HepG2 (cell line): ENCODE measurements at regions not wholly inside any gene's neighbourhood (a gene's known extent, or its start where the extent isn't known, plus 50 kb on each side); places are given as distances from the start of the nearest gene placed in this dataset.

Experiments used
- ATAC-seq: fragments of 200-7000 bp; cut with Tn5 transposase; 3 replicates; pipeline ENCODE4 v1.9.1; 2020; ENCODE audit warnings: mild to moderate bottlenecking, moderate library complexity
- BruUV-seq: library from RNA; stranded (reverse); fragments of 400-500 nt; replicated peaks from 2 replicates; lab custom pipeline; 2021; lab: Mats Ljungman, UMichigan
- CTCF ChIA-PET: fragments of 300-600 bp; formaldehyde crosslinking; extraction: SDS; loops from one replicate; lab custom pipeline; 2021; ENCODE audit warnings: low total read pairs, inconsistent platforms, low intra/inter-chr PET ratio; lab: Yijun Ruan, JAX
- POLR2A ChIA-PET: fragments of 350-600 bp; sonication (Branson Sonifier 250); formaldehyde crosslinking; loops from one replicate; lab custom pipeline; 2020; ENCODE audit warnings: antibody characterized with exemption, inconsistent platforms; lab: Yijun Ruan, JAX
- DNase-seq: peaks from one replicate; pipeline ENCODE4 v3.0.0-alpha.2; 2015; ENCODE audit warnings: low spot score
- FAIRE-seq: peaks from 3 replicates; lab custom pipeline; 2011; peaks lifted over from hg19 to GRCh38; lab: Jason Lieb, UNC
- H2AFZ ChIP-seq: one replicate; pipeline ENCODE4 v1.6.1; 2011; ENCODE audit warnings: low read length, inconsistent platforms
- H3K27ac ChIP-seq: fragments of 300-600 bp; 3 replicates; pipeline ENCODE4 v1.8.0; 2011; ENCODE audit warnings: mixed run types, mild to moderate bottlenecking, mixed read lengths, low read length, inconsistent platforms; ENCODE audit not compliant: insufficient read depth; ENCODE audit errors: extremely low read length
- H3K27me3 ChIP-seq, 2 experiments: fragments of 200-600 bp in 1 of 2; 2 replicates in 1 of 2; 3 replicates in 1 of 2; pipeline versions ENCODE4 v1.6.0 to v1.8.0; 2011; ENCODE audit warnings: low read length in 2 of 2, mild to moderate bottlenecking in 2 of 2, moderate library complexity in 2 of 2, inconsistent platforms in 1 of 2; ENCODE audit not compliant: insufficient read depth in 2 of 2, control insufficient read depth in 1 of 2
- H3K36me3 ChIP-seq, 2 experiments: fragments of 200-600 bp in 1 of 2; replicated peaks in 1 of 2; 2 replicates in 1 of 2; 3 replicates in 1 of 2; pipeline versions ENCODE4 v1.5.1 to v1.8.0; 2011; ENCODE audit warnings: low read length in 2 of 2, inconsistent platforms in 1 of 2; ENCODE audit not compliant: insufficient read depth in 2 of 2, control insufficient read depth in 1 of 2
- H3K4me1 ChIP-seq: 2 replicates; pipeline ENCODE4 v1.5.1; 2012; ENCODE audit warnings: low read length, inconsistent platforms; ENCODE audit not compliant: insufficient read depth
- H3K4me2 ChIP-seq: 2 replicates; pipeline ENCODE4 v1.6.0; 2011; ENCODE audit warnings: low read depth, low read length, inconsistent platforms
- H3K4me3 ChIP-seq, 3 experiments: fragments of 200-600 bp in 1 of 3; sonication (generic), shearing (Covaris generic) in 1 of 3; replicated peaks in 1 of 3; 2 replicates each; pipeline ENCODE4 v1.5.1; 2011 to 2016; ENCODE audit warnings: low read length in 3 of 3, inconsistent platforms in 2 of 3, low read depth in 2 of 3, mild to moderate bottlenecking in 2 of 3, control low read depth in 1 of 3, mixed read lengths in 1 of 3; ENCODE audit not compliant: insufficient read depth in 1 of 3
- H3K79me2 ChIP-seq: one replicate; pipeline ENCODE4 v1.6.1; 2011; ENCODE audit warnings: low read length, inconsistent platforms; ENCODE audit not compliant: insufficient read depth
- H3K9ac ChIP-seq: 2 replicates; pipeline ENCODE4 v1.6.0; 2011; ENCODE audit warnings: mild to moderate bottlenecking, low read depth, low read length, inconsistent platforms; ENCODE audit not compliant: insufficient read depth
- H3K9me3 ChIP-seq: 2 replicates; pipeline ENCODE4 v1.5.1; 2012; ENCODE audit warnings: mild to moderate bottlenecking, low read length
- H4K20me1 ChIP-seq: 2 replicates; pipeline ENCODE4 v1.6.0; 2011; ENCODE audit warnings: inconsistent platforms, mild to moderate bottlenecking, low read length, moderate library complexity; ENCODE audit not compliant: insufficient read depth
- ARNT2 ChIP-seq: sonication (generic); formaldehyde crosslinking; IDR thresholded peaks from 2 replicates; pipeline ENCODE4 v1.8.0; 2022; ENCODE audit warnings: mild to moderate bottlenecking, low read depth, missing genetic modification reagents, moderate library complexity
- ATF1 ChIP-seq: IDR thresholded peaks from 2 replicates; pipeline ENCODE4 v1.6.1; 2016; ENCODE audit warnings: mild to moderate bottlenecking, control low read depth
- HHEX ChIP-seq: IDR thresholded peaks from 2 replicates; pipeline ENCODE4 v1.6.1; 2016; ENCODE audit warnings: control low read depth
- MAFK ChIP-seq, 2 experiments: IDR thresholded peaks in 1 of 2; conservative IDR thresholded peaks in 1 of 2; 2 replicates each; pipeline ENCODE4 v1.6.1; 2011; ENCODE audit warnings: improper control_type of control experiment in 2 of 2, low read length in 2 of 2
- MBD4 ChIP-seq: IDR thresholded peaks from 2 replicates; pipeline ENCODE4 v1.6.1; 2012; ENCODE audit warnings: low read length, inconsistent platforms, borderline replicate concordance
- MTA1 ChIP-seq: sonication (generic); formaldehyde crosslinking; IDR thresholded peaks from 2 replicates; pipeline ENCODE4 v1.4.0; 2020; ENCODE audit warnings: missing genetic modification reagents, mild to moderate bottlenecking, borderline replicate concordance
- RBAK ChIP-seq: sonication (generic); formaldehyde crosslinking; IDR thresholded peaks from 2 replicates; pipeline ENCODE4 v1.5.1; 2020; ENCODE audit warnings: mild to moderate bottlenecking, missing genetic modification reagents
- SAFB2 ChIP-seq: sonication (generic); formaldehyde crosslinking; IDR thresholded peaks from 2 replicates; pipeline ENCODE4 v1.5.1; 2020; ENCODE audit warnings: missing genetic modification reagents, low read depth, mild to moderate bottlenecking, borderline replicate concordance
- TCF7L2 ChIP-seq: IDR thresholded peaks from 2 replicates; pipeline ENCODE4 v1.6.1; 2011; ENCODE audit warnings: mild to moderate bottlenecking, low read depth, low read length, moderate library complexity
- ZNF232 ChIP-seq: sonication (generic); formaldehyde crosslinking; IDR thresholded peaks from 2 replicates; pipeline ENCODE4 v1.4.0; 2020; ENCODE audit warnings: missing genetic modification reagents, borderline replicate concordance
- ZNF790 ChIP-seq: sonication (generic); formaldehyde crosslinking; IDR thresholded peaks from 2 replicates; pipeline ENCODE4 v1.8.0; 2022; ENCODE audit warnings: missing genetic modification reagents, mild to moderate bottlenecking, borderline replicate concordance
- ZNF83 ChIP-seq: sonication (generic); formaldehyde crosslinking; IDR thresholded peaks from 2 replicates; pipeline ENCODE4 v1.4.0; 2020; ENCODE audit warnings: missing genetic modification reagents, mild to moderate bottlenecking, borderline replicate concordance
- in situ Hi-C: cut with HindIII; loops from 2 replicates; pipeline ENCODE4 v1.10.0; 2017; ENCODE audit warnings: low pct_unique_long_range_greater_than_20kb; ENCODE audit not compliant: extremely low pct_ligation_motif_present
- intact Hi-C: fragments of 100-400 bp; cut with micrococcal nuclease; formaldehyde crosslinking; loops from one replicate; pipeline ENCODE4 v1.10.0; 2022; ENCODE audit not compliant: unreplicated experiment
- TF ChIP-seq, protein P1 (sequence below): sonication (generic); formaldehyde crosslinking; IDR thresholded peaks from 2 replicates; pipeline ENCODE4 v1.9.0; 2021; ENCODE audit warnings: missing genetic modification reagents, borderline replicate concordance
- TF ChIP-seq, protein P2 (sequence below): IDR thresholded peaks from 2 replicates; pipeline ENCODE4 v1.6.1; 2016; ENCODE audit warnings: low read depth, control low read depth
- TF ChIP-seq, protein P3 (sequence below): sonication (generic); formaldehyde crosslinking; IDR thresholded peaks from 2 replicates; pipeline ENCODE4 v1.5.0; 2020; ENCODE audit warnings: mild to moderate bottlenecking, missing genetic modification reagents
- TF ChIP-seq, protein P4 (sequence below): sonication (generic); formaldehyde crosslinking; IDR thresholded peaks from 2 replicates; pipeline ENCODE4 v1.4.0; 2020; ENCODE audit warnings: missing genetic modification reagents, borderline replicate concordance
- TF ChIP-seq, protein P5 (sequence below): sonication (generic); formaldehyde crosslinking; IDR thresholded peaks from 2 replicates; pipeline ENCODE4 v1.4.0; 2020; ENCODE audit warnings: mild to moderate bottlenecking, missing genetic modification reagents

DNA sequence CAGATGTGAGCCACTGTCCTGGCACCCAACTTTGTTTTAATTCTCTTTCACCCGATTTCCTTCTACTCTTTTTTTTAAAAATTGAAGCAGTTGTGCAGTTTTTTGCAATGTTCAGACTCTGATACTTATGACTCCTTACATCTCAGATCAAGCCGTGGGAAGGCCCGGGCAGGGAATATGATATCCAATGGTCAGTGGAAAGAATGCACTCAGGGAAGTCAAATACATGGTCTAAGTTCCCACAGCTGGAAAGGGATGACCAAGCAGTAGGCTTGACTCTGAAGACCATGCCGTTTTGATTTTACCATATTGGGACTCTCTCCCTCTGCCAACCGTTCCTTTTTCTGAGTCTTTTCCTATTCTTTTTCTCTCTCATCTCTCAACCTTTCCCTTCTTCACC is 157.2 kb downstream of the RPLP1 start (continued):
- TF ChIP-seq SAFB2 (no peak), MTA1 (CRISPR knock-in tag) (no peak), ZNF83 (no peak), ZNF790 (no peak)

DNA sequence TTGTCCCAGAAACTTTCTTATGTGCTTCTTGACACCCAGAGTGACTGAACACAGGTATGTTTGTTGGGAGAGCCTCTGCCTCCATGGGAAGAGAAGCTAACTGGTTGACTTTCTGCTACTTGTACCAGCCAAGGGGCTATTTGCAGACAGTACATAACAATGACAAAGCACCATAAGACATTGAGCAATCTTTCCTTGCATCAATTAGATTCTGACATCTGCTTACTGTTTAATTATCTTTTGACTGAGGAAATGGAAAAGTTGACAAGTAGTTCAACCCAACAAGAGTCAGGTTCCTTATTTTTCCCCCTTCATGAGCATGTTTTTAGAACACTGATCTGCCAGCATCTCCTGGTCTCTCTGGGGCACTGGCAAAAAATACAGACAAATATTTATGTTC is 157.7 kb downstream of the RPLP1 start:
- in situ Hi-C loops = no loop called here
- BruUV-seq = no TSS peak
- H3K4me1 ChIP-seq = no peaks in the 10 kb centered on the region
- ATAC-seq (no peak), FAIRE-seq (no peak), DNase-seq (no peak)
- H4K20me1 ChIP-seq = peaks cover 61% of the 10 kb centered on the region
- POLR2A ChIA-PET = no interaction called here
- no peak overlapping the region for H3K27ac ChIP-seq
- intact Hi-C loops = no loop called here
- CTCF ChIA-PET = no interaction called here
- H3K4me3 ChIP-seq = no peak overlapping the region
- H3K4me2 ChIP-seq = no peak overlapping the region
- H2AFZ ChIP-seq = no peak overlapping the region
- H3K27me3 ChIP-seq = peaks cover 2 to 90% of the 10 kb centered on the region in 2 experiments; a peak in 4 of 5 replicates
- no peaks in the 10 kb centered on the region for H3K79me2 ChIP-seq
- no peaks in the 10 kb centered on the region for H3K36me3 ChIP-seq
- H3K9me3 ChIP-seq = no peaks in the 10 kb centered on the region
- H3K9ac ChIP-seq = no peak overlapping the region
- TF ChIP-seq ATF1 (CRISPR knock-in tag) = no peak
- TF ChIP-seq TCF7L2 = no peak
- TF ChIP-seq MAFK (conservative IDR thresholded peaks at IDR 0.05 in 1 of 2, IDR thresholded peaks at IDR 0.05 in 1 of 2; ENCODE audit: low read length in 2 of 2) = no peak
- TF ChIP-seq RBAK (CRISPR knock-in tag) = no peak
- TF ChIP-seq, protein P1, sequence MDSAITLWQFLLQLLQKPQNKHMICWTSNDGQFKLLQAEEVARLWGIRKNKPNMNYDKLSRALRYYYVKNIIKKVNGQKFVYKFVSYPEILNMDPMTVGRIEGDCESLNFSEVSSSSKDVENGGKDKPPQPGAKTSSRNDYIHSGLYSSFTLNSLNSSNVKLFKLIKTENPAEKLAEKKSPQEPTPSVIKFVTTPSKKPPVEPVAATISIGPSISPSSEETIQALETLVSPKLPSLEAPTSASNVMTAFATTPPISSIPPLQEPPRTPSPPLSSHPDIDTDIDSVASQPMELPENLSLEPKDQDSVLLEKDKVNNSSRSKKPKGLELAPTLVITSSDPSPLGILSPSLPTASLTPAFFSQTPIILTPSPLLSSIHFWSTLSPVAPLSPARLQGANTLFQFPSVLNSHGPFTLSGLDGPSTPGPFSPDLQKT (CRISPR knock-in tag) = no peak
- no peak for TF ChIP-seq ZNF232 (CRISPR knock-in tag)
- TF ChIP-seq, protein P2, sequence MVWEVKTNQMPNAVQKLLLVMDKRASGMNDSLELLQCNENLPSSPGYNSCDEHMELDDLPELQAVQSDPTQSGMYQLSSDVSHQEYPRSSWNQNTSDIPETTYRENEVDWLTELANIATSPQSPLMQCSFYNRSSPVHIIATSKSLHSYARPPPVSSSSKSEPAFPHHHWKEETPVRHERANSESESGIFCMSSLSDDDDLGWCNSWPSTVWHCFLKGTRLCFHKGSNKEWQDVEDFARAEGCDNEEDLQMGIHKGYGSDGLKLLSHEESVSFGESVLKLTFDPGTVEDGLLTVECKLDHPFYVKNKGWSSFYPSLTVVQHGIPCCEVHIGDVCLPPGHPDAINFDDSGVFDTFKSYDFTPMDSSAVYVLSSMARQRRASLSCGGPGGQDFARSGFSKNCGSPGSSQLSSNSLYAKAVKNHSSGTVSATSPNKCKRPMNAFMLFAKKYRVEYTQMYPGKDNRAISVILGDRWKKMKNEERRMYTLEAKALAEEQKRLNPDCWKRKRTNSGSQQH (CRISPR knock-in tag) = no peak
- TF ChIP-seq HHEX (CRISPR knock-in tag) = no peak
- no peak for TF ChIP-seq ARNT2 (CRISPR knock-in tag)
- TF ChIP-seq, protein P3, sequence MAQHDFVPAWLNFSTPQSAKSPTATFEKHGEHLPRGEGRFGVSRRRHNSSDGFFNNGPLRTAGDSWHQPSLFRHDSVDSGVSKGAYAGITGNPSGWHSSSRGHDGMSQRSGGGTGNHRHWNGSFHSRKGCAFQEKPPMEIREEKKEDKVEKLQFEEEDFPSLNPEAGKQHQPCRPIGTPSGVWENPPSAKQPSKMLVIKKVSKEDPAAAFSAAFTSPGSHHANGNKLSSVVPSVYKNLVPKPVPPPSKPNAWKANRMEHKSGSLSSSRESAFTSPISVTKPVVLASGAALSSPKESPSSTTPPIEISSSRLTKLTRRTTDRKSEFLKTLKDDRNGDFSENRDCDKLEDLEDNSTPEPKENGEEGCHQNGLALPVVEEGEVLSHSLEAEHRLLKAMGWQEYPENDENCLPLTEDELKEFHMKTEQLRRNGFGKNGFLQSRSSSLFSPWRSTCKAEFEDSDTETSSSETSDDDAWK (CRISPR knock-in tag) = no peak
- TF ChIP-seq, protein P4, sequence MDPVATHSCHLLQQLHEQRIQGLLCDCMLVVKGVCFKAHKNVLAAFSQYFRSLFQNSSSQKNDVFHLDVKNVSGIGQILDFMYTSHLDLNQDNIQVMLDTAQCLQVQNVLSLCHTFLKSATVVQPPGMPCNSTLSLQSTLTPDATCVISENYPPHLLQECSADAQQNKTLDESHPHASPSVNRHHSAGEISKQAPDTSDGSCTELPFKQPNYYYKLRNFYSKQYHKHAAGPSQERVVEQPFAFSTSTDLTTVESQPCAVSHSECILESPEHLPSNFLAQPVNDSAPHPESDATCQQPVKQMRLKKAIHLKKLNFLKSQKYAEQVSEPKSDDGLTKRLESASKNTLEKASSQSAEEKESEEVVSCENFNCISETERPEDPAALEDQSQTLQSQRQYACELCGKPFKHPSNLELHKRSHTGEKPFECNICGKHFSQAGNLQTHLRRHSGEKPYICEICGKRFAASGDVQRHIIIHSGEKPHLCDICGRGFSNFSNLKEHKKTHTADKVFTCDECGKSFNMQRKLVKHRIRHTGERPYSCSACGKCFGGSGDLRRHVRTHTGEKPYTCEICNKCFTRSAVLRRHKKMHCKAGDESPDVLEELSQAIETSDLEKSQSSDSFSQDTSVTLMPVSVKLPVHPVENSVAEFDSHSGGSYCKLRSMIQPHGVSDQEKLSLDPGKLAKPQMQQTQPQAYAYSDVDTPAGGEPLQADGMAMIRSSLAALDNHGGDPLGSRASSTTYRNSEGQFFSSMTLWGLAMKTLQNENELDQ (CRISPR knock-in tag) = no peak
- no peak for TF ChIP-seq MBD4
- TF ChIP-seq, protein P5, sequence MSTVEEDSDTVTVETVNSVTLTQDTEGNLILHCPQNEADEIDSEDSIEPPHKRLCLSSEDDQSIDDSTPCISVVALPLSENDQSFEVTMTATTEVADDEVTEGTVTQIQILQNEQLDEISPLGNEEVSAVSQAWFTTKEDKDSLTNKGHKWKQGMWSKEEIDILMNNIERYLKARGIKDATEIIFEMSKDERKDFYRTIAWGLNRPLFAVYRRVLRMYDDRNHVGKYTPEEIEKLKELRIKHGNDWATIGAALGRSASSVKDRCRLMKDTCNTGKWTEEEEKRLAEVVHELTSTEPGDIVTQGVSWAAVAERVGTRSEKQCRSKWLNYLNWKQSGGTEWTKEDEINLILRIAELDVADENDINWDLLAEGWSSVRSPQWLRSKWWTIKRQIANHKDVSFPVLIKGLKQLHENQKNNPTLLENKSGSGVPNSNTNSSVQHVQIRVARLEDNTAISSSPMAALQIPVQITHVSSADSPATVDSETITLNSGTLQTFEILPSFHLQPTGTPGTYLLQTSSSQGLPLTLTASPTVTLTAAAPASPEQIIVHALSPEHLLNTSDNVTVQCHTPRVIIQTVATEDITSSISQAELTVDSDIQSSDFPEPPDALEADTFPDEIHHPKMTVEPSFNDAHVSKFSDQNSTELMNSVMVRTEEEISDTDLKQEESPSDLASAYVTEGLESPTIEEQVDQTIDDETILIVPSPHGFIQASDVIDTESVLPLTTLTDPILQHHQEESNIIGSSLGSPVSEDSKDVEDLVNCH (CRISPR knock-in tag) = no peak
